Dermis blood vessel endothelial cell (primary cell): ENCODE measurements at regions not wholly inside any gene's neighbourhood (a gene's known extent, or its start where the extent isn't known, plus 50 kb on each side); places are given as distances from the start of the nearest gene placed in this dataset.
"Not testable (repeated sequence)": the region's sequence is repeated elsewhere in the genome, so short reads cannot be mapped to it uniquely, and the experiment has no call there.

Experiments
- DNase-seq: peaks from one replicate; pipeline ENCODE4 v3.0.0; 2010

DNA sequence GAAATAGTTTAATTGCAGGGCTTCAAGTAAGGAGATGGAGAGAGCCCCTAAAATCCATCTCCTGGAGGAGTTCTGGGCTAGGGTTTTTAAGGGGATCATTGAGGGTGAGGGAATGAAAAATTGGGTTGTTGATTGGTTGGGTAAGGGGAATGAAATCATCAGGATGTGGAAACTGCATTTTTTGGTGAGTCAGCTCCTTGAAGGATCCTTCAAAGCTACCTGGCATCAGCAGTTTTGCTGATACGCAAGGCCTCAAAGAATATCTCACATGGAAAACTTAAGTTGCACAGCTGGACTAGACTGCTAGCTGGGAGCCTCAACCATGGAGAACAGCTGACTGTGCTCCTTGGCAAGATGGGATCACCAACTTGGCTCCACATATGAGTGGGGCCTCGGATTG, 136.7 kb downstream of the FGF10 start:
- DNase-seq = no peak

DNA sequence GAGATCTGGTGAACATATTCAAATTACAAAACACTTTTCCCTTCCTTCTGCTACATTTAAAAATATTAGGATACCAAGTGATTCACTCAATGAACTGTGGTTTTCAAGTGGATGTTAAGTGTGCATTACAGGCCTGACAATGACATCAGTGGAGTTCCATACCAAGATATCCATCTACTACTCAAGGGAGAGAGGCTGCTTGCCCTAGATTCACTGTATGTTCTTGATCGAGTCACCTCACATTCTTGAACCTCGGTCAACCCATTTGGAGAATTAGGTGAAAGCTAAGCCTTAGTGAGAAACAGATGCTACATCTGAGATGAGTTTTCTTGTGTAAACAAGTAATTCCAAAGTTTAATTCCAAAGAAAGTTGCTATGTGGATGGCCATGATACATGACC, 142.2 kb downstream of the FGF10 start:
- no peak for DNase-seq

DNA sequence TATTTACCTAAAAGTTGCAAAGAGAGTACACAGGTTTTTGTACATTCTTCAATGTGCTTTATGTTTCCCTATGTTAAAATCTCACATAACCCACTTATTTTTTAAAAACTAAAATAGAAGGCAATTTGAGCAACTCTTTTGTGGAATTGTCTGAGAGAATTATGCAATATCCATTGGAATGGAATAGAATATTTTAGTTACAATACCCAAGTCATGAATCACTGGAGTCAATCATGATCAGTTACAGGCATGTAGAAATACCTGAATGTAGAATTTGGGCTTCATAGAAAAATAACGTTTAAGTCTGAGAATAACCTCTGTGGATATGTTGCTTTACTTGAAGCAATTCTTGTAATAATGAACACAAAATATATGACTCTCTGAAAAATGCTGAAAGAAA, 143.3 kb downstream of the FGF10 start:
- no peak for DNase-seq

DNA sequence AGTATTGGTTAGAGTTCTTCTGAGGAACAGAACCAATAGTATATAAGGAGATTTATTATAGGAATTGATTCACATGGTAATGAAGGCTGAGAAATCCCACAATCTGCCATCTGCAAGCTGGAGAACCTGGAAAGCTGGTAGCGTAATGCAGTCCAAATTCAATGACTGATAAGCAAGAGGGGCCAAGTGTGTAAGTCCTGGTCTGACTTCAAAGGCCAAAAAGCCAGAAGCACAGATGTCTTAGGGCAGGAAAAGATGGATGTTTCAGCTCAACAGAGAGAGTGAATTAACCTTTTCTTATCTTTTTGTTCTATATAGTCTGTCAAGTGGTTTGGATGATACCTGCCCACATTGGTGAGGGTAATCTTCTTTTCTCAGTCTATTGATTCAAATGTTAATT, 146.4 kb downstream of the FGF10 start:
- no peak for DNase-seq

DNA sequence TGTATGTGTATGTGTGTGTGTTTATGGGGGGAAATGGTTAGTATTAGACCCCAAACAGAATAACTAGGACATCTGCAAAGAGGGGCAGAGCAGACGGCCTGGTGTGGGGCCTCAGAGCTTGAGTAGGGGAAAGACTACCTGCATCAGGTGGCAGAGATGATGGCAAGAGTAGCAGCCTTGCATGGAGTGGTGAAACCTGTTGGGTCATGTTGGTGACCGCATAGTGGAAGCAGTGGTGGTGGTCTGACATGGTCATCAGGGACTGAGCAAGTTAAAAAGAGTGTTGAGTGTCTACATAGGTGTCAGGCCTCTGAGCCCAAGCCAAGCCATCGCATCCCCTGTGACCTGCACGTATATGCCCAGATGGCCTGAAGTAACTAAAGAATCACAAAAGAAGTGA, 153.2 kb downstream of the FGF10 start:
- no peak for DNase-seq

DNA sequence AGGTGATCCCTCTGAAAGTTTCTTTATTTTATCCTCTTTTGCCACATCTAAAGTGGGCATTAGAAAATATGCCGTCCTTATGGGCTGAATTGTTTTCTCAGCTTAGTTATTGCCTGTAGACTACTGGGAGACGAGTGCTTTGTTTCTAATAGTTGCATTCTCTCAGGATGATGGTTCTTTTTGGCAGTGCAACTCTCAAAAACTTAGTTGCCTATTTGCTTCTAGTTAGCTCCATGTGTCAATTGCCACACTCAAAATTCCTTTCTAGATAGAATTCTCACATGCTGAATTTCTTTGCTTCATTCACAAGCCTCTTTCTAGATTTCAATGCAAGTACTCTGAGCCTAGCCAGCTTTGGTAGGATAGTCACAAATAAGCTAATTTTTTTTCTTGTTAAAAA, 155.5 kb downstream of the FGF10 start:
- no peak for DNase-seq

DNA sequence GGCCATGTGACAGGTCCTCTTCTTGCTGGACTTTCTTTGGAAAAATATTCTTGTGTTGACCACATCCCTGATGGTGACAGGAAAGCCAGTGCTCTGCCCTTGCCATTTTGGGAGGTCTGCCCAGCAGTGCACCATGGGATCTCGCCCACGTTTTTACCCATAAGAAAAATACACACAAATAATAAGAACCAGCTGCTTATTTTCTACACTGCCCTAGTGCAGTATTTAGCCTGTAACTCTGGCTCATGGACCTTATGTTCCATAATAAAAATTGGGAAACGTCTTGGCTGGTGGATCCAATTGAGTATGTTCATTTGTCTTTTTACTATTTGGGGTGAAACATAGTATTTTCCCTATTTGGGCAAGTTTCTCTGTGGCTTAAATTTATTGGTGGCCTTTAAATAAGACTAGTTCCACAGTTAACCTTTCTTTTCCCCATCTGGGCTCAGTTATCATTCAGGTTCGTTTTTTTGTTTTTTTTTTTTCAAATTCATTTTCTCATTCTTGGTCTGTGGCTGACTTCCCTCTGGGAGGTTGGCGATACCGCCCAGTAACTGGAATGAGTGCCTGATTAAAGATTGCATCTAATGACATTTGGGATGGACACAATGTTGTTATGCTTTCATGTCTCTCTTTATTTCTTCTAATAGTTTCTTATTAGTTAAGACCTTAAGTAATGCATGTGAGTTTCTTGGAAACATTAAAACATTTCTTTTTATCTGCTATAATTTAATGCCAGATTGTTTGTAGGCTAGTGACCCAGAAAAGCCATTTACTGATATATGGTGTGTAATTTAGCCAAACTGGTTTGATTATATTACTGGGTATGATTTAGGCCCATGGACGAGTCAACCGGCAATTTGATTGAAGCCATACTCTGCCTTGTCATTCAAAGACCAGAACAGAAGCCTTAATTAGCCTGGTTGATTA, 163.7 kb downstream of the FGF10 start:
- no peak for DNase-seq

DNA sequence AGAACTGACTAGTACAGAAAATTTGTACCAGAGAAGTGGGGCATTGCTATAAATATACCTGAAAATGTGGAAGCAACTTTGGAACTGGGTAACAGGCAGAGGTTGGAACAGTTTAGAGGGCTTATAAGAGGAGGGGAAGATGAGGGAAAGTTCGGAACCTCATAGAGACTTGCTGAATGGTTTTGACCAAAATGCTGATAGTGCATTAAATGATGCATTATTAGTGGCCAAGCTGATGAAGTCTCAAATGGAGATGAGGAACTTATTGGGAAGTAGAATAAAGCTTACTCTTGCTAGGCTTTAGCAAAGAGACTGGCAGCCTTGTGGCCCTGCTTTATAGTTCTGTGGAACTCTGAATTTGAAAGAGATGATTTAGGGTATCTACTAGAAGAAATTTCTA, 189.8 kb downstream of the FGF10 start:
- DNase-seq = no peak

DNA sequence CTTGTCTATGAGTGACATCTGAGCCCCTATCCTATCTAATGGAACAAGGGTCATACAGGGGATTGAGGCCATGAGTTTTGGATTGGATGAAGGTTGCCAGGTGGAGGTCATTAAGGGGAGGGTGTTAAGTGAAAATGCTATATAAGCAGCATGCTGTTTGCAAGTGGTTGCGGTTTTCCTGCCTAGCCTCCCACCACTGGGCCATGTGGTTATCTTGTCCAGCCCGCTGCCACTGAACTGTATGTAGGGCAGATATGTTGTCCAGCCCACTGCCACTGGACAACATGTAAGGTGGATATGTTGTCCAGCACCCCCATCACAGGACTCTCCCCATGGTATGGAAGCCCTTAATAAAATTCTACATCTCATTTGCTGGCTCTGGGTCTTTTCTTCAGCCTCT, 200.0 kb downstream of the FGF10 start:
- no peak for DNase-seq

DNA sequence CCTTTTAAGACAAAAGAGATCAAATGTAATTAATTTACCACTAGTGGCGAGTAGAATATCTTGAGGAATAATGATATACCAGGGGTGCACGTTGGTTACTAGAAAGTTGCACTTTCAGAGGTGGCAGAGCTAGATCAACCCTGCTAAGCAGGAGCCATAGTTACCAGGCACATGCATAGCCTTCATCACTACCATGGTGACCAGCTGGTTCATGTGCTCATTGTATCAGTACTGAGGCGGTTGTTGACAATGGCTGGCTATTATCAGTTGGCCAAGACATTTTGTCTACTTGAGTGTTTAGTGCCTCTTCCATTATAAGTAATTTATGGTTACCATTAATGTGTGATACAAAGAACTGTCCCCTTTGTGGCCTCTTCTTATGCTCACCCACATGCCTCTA, 201.2 kb downstream of the FGF10 start:
- DNase-seq = no peak

DNA sequence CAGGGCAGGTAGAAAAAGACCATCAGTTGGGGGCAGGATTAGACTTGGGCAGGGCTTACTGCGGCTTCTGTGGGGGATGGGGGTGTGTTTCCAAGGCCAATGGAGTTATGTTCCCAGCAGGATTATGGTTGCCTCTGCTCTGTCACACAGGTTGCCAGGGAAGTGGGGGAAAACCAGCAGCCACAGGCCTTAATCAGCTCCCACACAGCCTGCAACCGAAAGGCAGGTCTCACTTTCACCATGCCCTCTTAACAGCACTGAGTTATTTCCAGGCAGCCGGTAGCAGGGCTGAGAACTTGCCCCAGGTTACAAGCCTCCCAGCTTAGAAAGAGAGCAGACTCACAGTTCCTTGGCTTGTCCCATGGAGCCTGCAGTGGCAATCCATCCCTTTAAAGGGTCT, 205.5 kb downstream of the FGF10 start:
- no peak for DNase-seq

DNA sequence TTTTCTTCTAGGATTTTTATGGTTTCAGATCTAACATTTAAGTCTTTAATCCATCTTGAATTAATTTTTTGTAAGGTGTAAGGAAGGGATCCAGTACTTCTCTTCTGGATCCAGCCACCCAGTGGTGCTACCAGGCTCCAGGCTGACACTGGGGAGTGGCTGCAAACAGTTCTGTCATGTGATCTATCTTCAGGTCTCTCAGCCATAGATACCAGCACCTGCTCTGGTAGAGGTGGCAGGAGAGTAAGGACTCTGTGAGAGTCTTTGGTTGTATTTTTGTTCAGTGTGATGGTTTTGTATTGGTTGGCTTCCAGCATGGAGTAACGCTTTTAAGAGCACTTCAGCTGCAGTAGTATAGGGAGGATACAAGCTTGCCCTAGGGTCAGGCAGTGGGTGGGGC, 205.9 kb downstream of the FGF10 start:
- no peak for DNase-seq

DNA sequence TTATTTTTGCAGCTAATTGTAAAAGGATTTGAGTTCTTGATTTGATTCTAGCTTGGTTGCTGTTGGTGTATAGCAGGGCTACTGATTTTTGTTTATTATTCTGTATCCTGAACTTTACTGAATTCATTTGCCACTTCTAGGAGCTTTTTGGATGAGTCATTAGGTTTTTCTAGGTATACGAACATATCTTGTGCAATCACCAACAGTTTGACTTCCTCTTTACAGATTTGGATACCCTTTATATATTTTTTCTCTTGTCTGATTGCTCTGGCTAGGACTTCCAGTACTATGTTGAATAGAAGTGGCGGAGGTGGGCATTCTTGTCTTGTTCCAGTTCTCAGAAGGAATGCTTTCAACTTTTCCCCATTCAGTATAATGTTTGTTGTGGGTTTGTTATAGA, 210.8 kb downstream of the FGF10 start:
- DNase-seq = no peak

DNA sequence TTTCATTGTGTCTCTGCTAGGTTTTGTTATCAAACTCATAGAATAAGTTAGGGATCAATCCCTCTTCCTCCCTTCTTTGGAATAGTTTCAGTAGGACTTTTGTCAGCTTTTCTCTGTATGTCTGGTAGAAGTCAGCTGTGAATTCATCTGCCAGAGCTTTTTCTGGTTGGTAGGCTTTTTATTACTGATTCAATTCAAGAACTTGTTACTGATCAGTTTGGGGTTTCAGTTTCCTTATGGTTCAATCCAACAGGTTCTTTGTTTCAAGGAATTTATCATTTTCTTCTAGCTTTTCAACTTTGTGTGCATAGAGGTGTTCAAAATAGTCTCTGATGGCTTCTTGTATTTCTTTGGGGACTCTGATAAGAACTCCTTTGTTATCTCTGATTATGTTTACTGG, 221.7 kb downstream of the FGF10 start:
- no peak for DNase-seq

DNA sequence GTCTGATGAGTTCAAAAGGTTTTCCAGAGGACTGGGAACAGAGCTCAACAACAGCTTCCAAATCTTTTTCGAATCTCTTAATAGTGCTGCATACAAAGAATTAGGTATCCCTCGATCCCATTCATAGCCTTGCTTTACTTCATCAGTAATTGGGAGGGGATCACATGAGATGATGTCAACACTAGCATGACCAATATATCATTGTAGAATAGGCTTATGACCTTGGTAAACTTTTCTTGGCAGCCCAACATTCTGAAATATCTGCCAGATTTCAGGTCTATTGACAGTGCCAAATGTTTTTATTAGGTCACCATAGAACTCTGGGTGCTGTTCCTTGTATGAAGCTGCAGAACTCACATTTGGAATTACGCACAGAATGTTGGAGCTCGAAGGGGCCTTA, 228.9 kb downstream of the FGF10 start:
- DNase-seq = no peak

DNA sequence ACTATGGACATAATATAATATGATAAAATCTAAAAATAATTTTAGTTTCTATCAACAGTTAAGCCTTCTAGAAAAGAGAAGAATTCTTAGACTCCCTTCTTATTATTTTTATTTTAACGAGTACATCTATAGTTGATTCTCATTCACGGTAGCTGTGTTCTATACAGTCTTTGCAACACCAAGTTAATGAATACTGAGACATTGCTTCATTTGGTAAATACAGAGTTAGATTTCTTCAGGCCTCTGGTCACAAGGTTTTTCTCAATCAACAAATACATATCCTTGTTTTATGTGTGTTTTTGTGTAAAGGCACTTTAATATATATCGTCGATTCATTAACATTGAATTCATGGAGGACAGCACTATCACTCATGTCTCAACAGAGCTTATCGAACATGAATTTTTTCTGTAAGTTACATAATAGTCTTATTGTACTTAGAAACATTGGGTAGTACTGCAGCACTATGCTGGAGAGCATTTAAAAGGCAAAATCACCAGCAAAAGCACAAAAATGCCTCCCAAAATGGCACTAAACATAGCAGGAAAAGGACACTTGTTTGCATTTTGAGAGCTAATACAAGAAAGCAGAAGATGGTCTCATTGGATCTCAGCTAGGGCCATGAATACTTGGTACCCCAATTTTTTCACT, 239.0 kb downstream of the FGF10 start:
- DNase-seq = no peak

DNA sequence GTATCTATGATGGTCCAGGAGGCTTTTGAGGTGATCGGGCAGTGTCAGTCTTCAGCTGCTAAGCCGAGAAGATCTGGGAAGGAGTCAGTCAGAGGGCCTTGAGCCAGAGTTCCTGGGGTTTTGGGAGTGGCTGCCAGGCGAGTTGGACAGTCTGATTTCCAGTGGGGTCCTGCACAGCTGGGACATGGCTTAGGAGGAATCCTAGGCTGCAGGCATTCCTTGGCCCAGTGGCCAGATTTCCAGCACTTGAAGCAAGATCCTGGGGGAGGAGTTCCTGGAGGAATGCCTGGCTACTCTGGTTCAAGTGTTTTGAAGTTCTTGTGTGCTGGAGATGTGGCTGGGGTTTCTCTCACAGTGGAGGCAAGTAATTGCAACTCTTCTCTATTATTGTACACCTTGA, 271.3 kb downstream of the FGF10 start:
- DNase-seq = not testable (repeated sequence)

DNA sequence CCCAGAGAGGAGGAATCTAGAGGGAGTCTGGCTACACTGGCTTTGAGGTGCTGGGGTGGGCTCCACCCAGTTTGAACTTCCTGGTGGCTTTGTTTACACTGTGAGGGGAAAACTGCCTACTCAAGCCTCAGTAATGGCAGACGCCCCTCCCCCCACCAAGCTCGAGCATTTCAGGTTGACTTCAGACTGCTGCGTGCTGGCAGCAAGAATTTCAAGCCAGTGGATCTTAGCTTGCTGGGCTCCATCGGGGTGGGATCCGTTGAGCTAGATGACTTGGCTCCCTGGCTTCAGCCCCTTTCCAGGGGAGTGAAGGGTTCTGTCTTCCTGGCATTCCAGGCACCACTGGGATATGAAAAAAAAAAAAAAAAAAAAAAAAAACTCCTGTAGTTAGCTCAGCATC, 281.0 kb downstream of the FGF10 start:
- not testable (repeated sequence) for DNase-seq

DNA sequence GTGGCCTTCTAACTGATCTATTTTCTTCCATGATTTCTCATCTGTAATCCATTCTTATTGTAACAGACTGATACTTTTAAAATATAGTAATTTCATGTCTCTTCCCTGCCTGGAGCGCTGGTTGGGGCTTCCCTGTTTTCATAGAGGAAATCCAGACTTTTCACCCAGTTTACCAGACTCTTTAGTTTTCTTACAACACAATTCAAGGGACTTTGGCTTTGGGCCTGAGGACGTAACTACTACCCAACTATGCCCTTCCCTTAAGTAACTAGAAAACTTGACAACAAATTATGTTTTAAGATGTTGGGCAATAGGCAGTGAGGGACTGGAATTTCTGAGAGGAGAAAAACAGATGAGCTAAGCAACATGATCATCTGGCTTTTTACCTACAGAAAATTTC, 289.6 kb downstream of the FGF10 start:
- no peak for DNase-seq

DNA sequence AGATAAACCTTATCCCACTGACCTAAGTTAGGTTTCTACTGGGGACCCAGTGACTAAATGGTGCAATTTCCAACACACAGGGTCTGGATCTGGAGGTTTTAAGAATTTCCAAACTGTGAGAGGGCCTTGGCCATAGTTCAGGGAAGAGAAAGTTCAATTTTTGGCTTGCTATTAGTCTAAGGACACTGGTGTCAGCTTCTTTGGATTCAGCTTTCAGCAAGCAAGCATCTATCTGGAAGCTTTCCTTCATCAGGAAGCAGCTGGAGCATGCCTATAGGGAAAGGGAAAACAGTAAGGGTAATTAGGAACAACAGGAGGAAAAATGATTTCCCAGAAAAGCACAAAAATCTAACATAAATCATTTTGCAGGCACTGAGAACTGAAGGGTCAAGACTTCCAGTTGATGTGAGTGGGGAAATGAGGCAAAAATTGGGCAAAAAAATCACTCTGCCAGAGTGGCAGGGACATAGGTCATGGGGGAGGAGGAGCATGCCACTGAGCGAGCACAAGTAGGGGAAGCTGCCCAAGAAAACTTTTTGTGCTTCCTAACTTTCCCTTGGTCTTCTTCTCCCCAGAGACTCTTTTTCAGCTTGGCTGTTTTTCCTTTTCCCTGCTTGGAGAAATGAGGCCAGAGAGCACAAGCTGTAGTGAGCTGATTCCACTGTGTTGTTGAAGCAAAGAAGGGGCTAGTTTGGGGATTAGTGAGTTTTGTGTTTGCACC, 299.6 kb downstream of the FGF10 start:
- no peak for DNase-seq

DNA sequence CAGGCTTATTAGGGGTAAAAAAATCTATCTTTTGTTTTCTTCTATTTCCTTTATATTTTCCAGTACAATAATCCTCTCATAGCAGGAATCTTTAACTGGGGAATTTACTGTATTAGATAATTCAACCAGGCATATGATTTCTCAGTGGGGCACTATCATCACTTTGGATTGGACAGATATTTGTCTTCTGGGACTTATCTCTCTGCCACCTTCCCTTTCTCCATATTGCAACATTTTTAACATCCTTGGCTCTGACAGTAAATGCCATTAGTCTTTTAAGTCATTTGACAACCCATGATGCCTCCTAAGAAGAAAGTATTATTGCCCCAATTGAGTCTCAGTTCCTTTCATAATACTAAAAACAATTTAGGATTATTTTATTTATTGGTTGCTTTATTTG, 304.1 kb downstream of the FGF10 start:
- no peak for DNase-seq

DNA sequence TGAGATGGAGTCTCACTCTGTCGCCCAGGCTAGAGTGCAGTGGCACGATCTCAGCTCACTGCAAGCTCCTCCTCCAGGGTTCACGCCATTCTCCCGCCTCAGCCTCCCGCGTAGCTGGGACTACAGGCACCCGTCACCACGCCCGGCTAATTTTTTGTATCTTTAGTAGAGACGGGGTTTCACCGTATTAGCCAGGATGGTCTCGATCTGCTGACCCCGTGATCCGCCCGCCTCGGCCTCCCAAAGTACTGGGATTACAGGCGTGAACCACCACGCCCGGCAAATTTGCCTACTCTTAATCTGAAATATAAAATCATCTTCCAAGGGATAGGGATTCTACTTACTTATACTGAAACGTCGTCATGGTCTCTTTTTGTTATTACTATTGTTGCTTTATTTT, 314.7 kb downstream of the FGF10 start:
- DNase-seq = not testable (repeated sequence)

DNA sequence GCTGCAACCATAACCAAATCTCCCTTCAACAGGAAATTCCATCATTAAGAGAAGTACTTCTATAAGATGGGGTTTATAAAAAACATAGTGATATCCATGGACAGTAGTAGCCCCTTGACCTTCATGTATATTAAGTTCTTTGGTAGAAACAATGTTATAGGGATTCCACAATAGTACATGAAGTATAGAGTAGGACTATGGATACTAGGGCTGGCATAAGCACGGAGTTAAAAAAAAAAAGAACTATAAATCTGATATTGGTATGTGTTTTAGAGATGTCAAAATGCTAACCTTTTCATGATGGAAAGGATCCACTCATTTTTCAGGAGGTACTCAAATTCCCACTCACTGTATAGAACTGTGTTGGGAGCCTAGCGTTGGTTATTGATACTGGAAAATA, 337.6 kb downstream of the FGF10 start:
- DNase-seq = no peak
